Endodermal cell (in vitro differentiated cells): ENCODE measurements at regions not wholly inside any gene's neighbourhood (a gene's known extent, or its start where the extent isn't known, plus 50 kb on each side); places are given as distances from the start of the nearest gene placed in this dataset.
A peak's percentile ranks its signal among the peaks of the same experiment; 100 is the strongest.

Experiments
- DNase-seq: peaks from one replicate; pipeline ENCODE4 v3.0.0-alpha.2; 2017
- H3K27ac ChIP-seq: 2 replicates; pipeline ENCODE4 v1.5.1; 2013; ENCODE audit warnings: mild to moderate bottlenecking, low read depth, low read length, moderate library complexity
- H3K27me3 ChIP-seq: 2 replicates; pipeline ENCODE4 v1.6.1; 2013; ENCODE audit warnings: mild to moderate bottlenecking, low read length, moderate library complexity; ENCODE audit not compliant: insufficient read depth, control insufficient read depth, poor library complexity, severe bottlenecking
- H3K36me3 ChIP-seq: 2 replicates; pipeline ENCODE4 v1.7.0; 2013; ENCODE audit warnings: mild to moderate bottlenecking, low read length, moderate library complexity; ENCODE audit not compliant: control insufficient read depth, insufficient read depth
- H3K4me1 ChIP-seq: one replicate; pipeline ENCODE4 v1.7.0; 2013; ENCODE audit warnings: low read length; ENCODE audit not compliant: control insufficient read depth, insufficient read depth
- H3K4me3 ChIP-seq: 2 replicates; pipeline ENCODE4 v1.5.1; 2013; ENCODE audit warnings: mild to moderate bottlenecking, low read length, moderate library complexity
- H3K9ac ChIP-seq: 2 replicates; pipeline ENCODE4 v1.6.1; 2013; ENCODE audit warnings: mild to moderate bottlenecking, low read length, moderate library complexity; ENCODE audit not compliant: poor library complexity, severe bottlenecking; ENCODE audit errors: extremely low read depth
- H3K9me3 ChIP-seq: 2 replicates; pipeline ENCODE4 v1.6.1; 2013; ENCODE audit warnings: mild to moderate bottlenecking, low read length, moderate library complexity; ENCODE audit not compliant: control insufficient read depth
- H3K27ac Mint-ChIP-seq: 2 replicates; pipeline ENCODE4 v1.8.0; 2020; ENCODE audit warnings: mixed read lengths
- H3K27me3 Mint-ChIP-seq: 2 replicates; pipeline ENCODE4 v1.8.0; 2021; ENCODE audit warnings: mild to moderate bottlenecking, mixed read lengths; ENCODE audit not compliant: insufficient read depth
- H3K36me3 Mint-ChIP-seq: 2 replicates; pipeline ENCODE4 v1.8.0; 2020; ENCODE audit warnings: low read depth, mixed read lengths
- H3K4me1 Mint-ChIP-seq: 2 replicates; pipeline ENCODE4 v1.8.0; 2020; ENCODE audit warnings: mixed read lengths
- H3K4me3 Mint-ChIP-seq: 2 replicates; pipeline ENCODE4 v1.8.0; 2020; ENCODE audit warnings: mild to moderate bottlenecking, moderate library complexity, mixed read lengths
- H3K9me3 Mint-ChIP-seq: 2 replicates; pipeline ENCODE4 v1.8.0; 2020; ENCODE audit warnings: mild to moderate bottlenecking, mixed read lengths
- WGBS, 2 experiments: methylation state at CpG; one replicate each; pipeline versions ENCODE4 v1.1.5 to v1.1.7; 2013; ENCODE audit warnings: missing lambda C conversion rate in 2 of 2, mixed read lengths in 1 of 2; ENCODE audit not compliant: insufficient coverage in 1 of 2, insufficient read length in 1 of 2; 5-methylcytosine and 5-hydroxymethylcytosine counted together
- TF ChIP-seq, protein P1 (sequence below): fragments of 200-600 bp; sonication (generic); conservative IDR thresholded peaks from 2 replicates; pipeline ENCODE4 v1.5.0; 2021; ENCODE audit warnings: antibody characterized with exemption, mild to moderate bottlenecking

DNA sequence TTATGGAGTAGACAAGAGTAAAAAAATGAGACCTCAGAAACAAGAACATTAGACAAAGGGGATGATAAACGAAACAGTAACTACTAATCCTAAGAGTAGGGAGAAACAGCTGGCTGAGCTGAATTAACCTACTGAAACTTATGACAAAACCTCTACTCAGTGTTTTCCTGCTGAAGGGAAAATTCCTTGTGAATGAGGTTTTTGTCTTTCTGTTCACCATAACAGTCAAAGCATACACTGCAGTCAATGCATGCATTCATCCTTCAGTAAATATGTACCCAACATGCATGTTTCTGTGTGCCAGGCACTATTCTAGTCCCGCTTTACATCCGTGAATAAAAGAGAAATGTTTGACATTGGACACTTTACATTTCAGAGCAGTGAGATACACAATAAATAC lies 805.6 kb upstream of the KLHL29 start:
- Mint-ChIP-seq H3K36me3 (peaks cover 13% of the 10 kb centered on the region), H3K4me3 (no peak overlapping the region)
- H3K27me3 ChIP-seq: no peaks in the 10 kb centered on the region

DNA sequence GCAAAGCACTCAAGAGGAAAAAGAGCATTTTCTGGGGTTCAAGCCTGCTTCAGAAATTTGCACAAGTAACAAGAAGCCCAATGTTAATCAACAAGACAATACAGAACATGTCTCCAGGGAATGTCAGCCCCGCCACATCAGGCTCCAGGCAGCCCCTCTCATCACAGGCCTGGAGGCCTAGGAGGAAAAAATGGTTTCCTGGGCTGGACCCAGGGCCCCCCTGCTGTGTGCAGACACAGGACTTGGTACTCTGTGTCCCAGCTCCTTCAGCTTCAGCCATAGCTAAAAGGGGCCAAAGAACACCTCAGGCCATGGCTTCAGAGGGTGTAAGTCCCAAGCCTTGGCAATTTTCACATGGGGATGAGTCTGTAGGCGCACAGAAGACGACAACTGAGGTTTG lies 802.9 kb upstream of the KLHL29 start:
- Histone ChIP-seq H3K27ac (no peak overlapping the region), H3K36me3 (no peaks in the 10 kb centered on the region), H3K4me1 (no peaks in the 10 kb centered on the region), H3K27me3 (no peaks in the 10 kb centered on the region), H3K9ac (no peak overlapping the region), H3K9me3 (peaks cover 48% of the 10 kb centered on the region), H3K4me3 (peak overlapping the region; percentile 70)
- H3K4me1 Mint-ChIP-seq: no peaks in the 10 kb centered on the region
- peaks cover 50% of the 10 kb centered on the region for H3K9me3 Mint-ChIP-seq
- no peaks in the 10 kb centered on the region for H3K27me3 Mint-ChIP-seq
- TF ChIP-seq, protein P1, sequence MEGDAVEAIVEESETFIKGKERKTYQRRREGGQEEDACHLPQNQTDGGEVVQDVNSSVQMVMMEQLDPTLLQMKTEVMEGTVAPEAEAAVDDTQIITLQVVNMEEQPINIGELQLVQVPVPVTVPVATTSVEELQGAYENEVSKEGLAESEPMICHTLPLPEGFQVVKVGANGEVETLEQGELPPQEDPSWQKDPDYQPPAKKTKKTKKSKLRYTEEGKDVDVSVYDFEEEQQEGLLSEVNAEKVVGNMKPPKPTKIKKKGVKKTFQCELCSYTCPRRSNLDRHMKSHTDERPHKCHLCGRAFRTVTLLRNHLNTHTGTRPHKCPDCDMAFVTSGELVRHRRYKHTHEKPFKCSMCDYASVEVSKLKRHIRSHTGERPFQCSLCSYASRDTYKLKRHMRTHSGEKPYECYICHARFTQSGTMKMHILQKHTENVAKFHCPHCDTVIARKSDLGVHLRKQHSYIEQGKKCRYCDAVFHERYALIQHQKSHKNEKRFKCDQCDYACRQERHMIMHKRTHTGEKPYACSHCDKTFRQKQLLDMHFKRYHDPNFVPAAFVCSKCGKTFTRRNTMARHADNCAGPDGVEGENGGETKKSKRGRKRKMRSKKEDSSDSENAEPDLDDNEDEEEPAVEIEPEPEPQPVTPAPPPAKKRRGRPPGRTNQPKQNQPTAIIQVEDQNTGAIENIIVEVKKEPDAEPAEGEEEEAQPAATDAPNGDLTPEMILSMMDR: no peak
- DNase-seq: no peak
- WGBS, 2 experiments: 83% methylated on average over 3 of the region's 3 CpGs; no CpG with 5 or more reads in 1 of the 2 experiments
- no peak overlapping the region for H3K27ac Mint-ChIP-seq
- H3K36me3 Mint-ChIP-seq: peaks cover 25% of the 10 kb centered on the region
- no peak overlapping the region for H3K4me3 Mint-ChIP-seq

More for the DNA sequence above, 805.6 kb upstream of the KLHL29 start:
- Histone ChIP-seq H3K4me3 (no peak overlapping the region), H3K9ac (no peak overlapping the region), H3K36me3 (no peaks in the 10 kb centered on the region), H3K27ac (no peak overlapping the region), H3K9me3 (peaks cover 36% of the 10 kb centered on the region), H3K4me1 (no peaks in the 10 kb centered on the region)
- TF ChIP-seq, protein P1: no peak
- Mint-ChIP-seq H3K27ac (no peak overlapping the region), H3K4me1 (no peaks in the 10 kb centered on the region), H3K27me3 (no peaks in the 10 kb centered on the region), H3K9me3 (peaks cover 37% of the 10 kb centered on the region)
- DNase-seq: no peak
- WGBS, 2 experiments: 83 to 89% methylated on average over 1 to 3 of the region's 3 CpGs

DNA sequence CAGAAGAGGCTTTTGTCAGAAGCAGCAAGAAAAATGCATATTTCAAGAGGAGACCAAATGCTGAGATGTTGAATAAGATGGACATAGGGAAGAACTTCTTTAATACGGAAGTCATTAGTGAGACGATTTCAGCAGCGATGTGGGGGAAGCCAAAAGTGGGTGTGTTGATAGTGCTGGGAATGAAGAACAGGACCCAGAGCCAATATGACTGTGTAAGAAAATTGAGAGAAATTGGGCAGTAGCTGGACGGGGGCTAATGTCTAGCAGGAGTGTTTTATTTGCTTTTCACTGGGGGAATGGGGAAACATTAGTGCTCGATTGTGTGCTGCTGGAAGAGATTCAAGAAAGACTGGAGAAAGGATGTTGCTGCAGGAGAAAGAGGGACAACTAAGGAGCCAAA lies 788.7 kb upstream of the KLHL29 start:
- Histone ChIP-seq H3K9ac (no peak overlapping the region), H3K4me1 (no peaks in the 10 kb centered on the region), H3K27ac (no peak overlapping the region), H3K4me3 (no peak overlapping the region), H3K36me3 (peaks cover 4% of the 10 kb centered on the region), H3K9me3 (peaks cover 17% of the 10 kb centered on the region), H3K27me3 (no peaks in the 10 kb centered on the region)
- Mint-ChIP-seq H3K4me1 (peaks cover 7% of the 10 kb centered on the region), H3K4me3 (no peak overlapping the region), H3K36me3 (peaks cover 8% of the 10 kb centered on the region), H3K27ac (no peak overlapping the region), H3K9me3 (peaks cover 17% of the 10 kb centered on the region), H3K27me3 (no peaks in the 10 kb centered on the region)
- 92 to 100% methylated on average over 5 of the region's 5 CpGs for WGBS, 2 experiments
- DNase-seq: no peak
- TF ChIP-seq, protein P1: no peak
